Body of pancreas (tissue), 4 donors: ENCODE measurements at regions not wholly inside any gene's neighbourhood (a gene's known extent, or its start where the extent isn't known, plus 50 kb on each side); places are given as distances from the start of the nearest gene placed in this dataset.

Source experiments
- ATAC-seq: fragments of 150-250 bp; one replicate; pipeline ENCODE4 v1.9.1; 2016
- DNase-seq, 4 donors: peaks; one replicate each; pipeline ENCODE4 v3.0.0-alpha.2; 2019
- H3K27ac ChIP-seq, 4 donors: fragments of 200-600 bp; sonication (generic); 1 replicate in 3 of 4; 2 replicates in 1 of 4; pipeline versions ENCODE4 v1.5.1 to v1.6.1; 2016 to 2019; ENCODE audit warnings: mild to moderate bottlenecking in 1 of 4, mixed read lengths in 1 of 4, moderate library complexity in 1 of 4
- H3K27me3 ChIP-seq, 2 donors: fragments of 200-600 bp; sonication (generic); one replicate each; pipeline ENCODE4 v1.6.0; 2016; ENCODE audit warnings: mild to moderate bottlenecking in 1 of 2
- H3K36me3 ChIP-seq, 2 donors: fragments of 200-600 bp; sonication (generic); replicated peaks in 1 of 2; 2 replicates each; pipeline ENCODE4 v1.5.1; 2016; ENCODE audit warnings: low read depth in 2 of 2; ENCODE audit not compliant: insufficient read depth in 1 of 2
- H3K4me1 ChIP-seq: fragments of 200-600 bp; sonication (generic); one replicate; pipeline ENCODE4 v1.6.0; 2016
- H3K4me3 ChIP-seq, 2 donors: fragments of 200-600 bp; sonication (generic); 1 replicate in 1 of 2; 2 replicates in 1 of 2; pipeline ENCODE4 v1.5.1; 2016 to 2019
- H3K9me3 ChIP-seq, 3 donors: fragments of 200-600 bp; sonication (generic); 1 replicate in 2 of 3; 2 replicates in 1 of 3; pipeline ENCODE4 v1.5.1; 2016
- CTCF ChIP-seq, 7 experiments: fragments of 450-650 bp in 4 of 7; fragments of 200-600 bp in 3 of 7; sonication (generic) in 3 of 7; IDR thresholded peaks; one replicate each; pipeline ENCODE4 v1.5.1; 2016 to 2019; ENCODE audit warnings: antibody characterized with exemption in 7 of 7
- POLR2A ChIP-seq, 3 donors: fragments of 450-650 bp; IDR thresholded peaks; one replicate each; pipeline ENCODE4 v1.6.1; 2016; ENCODE audit warnings: antibody characterized with exemption in 3 of 3, mild to moderate bottlenecking in 2 of 3
- WGBS, 2 donors: methylation state at CpG; one replicate each; pipeline ENCODE4 v1.1.5; 2017; 5-methylcytosine and 5-hydroxymethylcytosine counted together
- intact Hi-C: fragments of 100-400 bp; cut with DNase I; formaldehyde crosslinking; loops from one replicate; pipeline ENCODE4 v1.15.1; 2023

- no peak for ATAC-seq
- H3K27me3 ChIP-seq, result no peaks in the 10 kb centered on the region
- H3K9me3 ChIP-seq, result no peaks in the 10 kb centered on the region
- no peak for DNase-seq
- TF ChIP-seq POLR2A (IDR thresholded peaks at IDR 0.05), result no peak
- TF ChIP-seq CTCF (IDR thresholded peaks at IDR 0.05), result no peak
- peaks cover 2% of the 10 kb centered on the region for H3K4me1 ChIP-seq
- H3K27ac ChIP-seq, result no peak overlapping the region
- intact Hi-C loops, result no loop called here
- 74 to 90% methylated on average over 1 of the region's 1 CpG for WGBS, 2 donors
- H3K4me3 ChIP-seq, result no peak overlapping the region
- no peaks in the 10 kb centered on the region for H3K36me3 ChIP-seq
These were observed 252.7 kb upstream of the KCNMB2 start for GRCh38 chr3:178283561-178283960.

- Histone ChIP-seq H3K36me3 (no peaks in the 10 kb centered on the region), H3K4me3 (no peak overlapping the region), H3K27ac (no peak overlapping the region), H3K27me3 (no peaks in the 10 kb centered on the region), H3K4me1 (no peaks in the 10 kb centered on the region), H3K9me3 (no peaks in the 10 kb centered on the region)
- WGBS, 2 donors, result 80 to 87% methylated on average over 1 of the region's 1 CpG
- TF ChIP-seq CTCF (IDR thresholded peaks at IDR 0.05), result no peak
- TF ChIP-seq POLR2A (IDR thresholded peaks at IDR 0.05), result no peak
- DNase-seq (no peak), ATAC-seq (no peak)
- intact Hi-C loops, result no loop called here
These were observed 252.1 kb upstream of the KCNMB2 start for GRCh38 chr3:178284181-178284580.

- ATAC-seq, result no peak
- Histone ChIP-seq H3K27ac (no peak overlapping the region), H3K4me1 (no peaks in the 10 kb centered on the region), H3K4me3 (no peak overlapping the region), H3K36me3 (no peaks in the 10 kb centered on the region), H3K27me3 (no peaks in the 10 kb centered on the region), H3K9me3 (no peaks in the 10 kb centered on the region)
- 79 to 82% methylated on average over 5 of the region's 5 CpGs for WGBS, 2 donors
- TF ChIP-seq POLR2A (IDR thresholded peaks at IDR 0.05), result no peak
- TF ChIP-seq CTCF (IDR thresholded peaks at IDR 0.05), result no peak
- intact Hi-C loops, result no loop called here
- no peak for DNase-seq
These were observed 248.2 kb upstream of the KCNMB2 start for GRCh38 chr3:178288074-178288473.

GRCh38 chr3:178289544-178290160, 246.6 kb upstream of the KCNMB2 start:
- no peak overlapping the region for H3K4me3 ChIP-seq
- no peaks in the 10 kb centered on the region for H3K27me3 ChIP-seq
- no peak overlapping the region for H3K27ac ChIP-seq
- no peak for ATAC-seq
- intact Hi-C loops, result no loop called here
- H3K36me3 ChIP-seq, result no peaks in the 10 kb centered on the region
- TF ChIP-seq POLR2A (IDR thresholded peaks at IDR 0.05) (no peak), CTCF (IDR thresholded peaks at IDR 0.05) (no peak)
- DNase-seq, result peak in 1 of 4 donors; percentile 16
- no peaks in the 10 kb centered on the region for H3K4me1 ChIP-seq
- H3K9me3 ChIP-seq, result no peaks in the 10 kb centered on the region
- 59 to 84% methylated on average over 6 of the region's 6 CpGs for WGBS, 2 donors
